Fibroblast of skin of scalp (primary cell): ENCODE measurements at regions not wholly inside any gene's neighbourhood (a gene's known extent, or its start where the extent isn't known, plus 50 kb on each side); places are given as distances from the start of the nearest gene placed in this dataset.
"Not testable (repeated sequence)": the region's sequence is repeated elsewhere in the genome, so short reads cannot be mapped to it uniquely, and the experiment has no call there.

Source experiments
- DNase-seq: peaks from one replicate; pipeline ENCODE4 v3.0.0-alpha.2; 2013

DNA sequence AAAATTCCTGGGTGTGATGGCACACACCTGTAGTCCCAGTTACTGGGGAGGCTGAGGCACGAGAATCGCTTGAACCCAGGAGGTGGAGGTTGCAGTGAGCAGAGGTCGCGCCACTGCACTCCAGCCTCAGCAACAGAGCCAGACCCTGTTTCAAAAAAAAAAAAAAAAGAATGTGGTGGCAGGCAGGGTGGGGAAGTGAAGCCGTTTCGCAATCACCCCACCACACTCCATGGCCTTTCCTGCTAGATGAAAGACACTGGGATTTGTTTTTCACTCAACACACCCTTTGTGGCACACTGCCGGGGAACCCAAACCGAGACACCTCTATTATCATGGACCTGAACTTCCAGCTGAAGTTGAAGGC, 172.4 kb upstream of the IQSEC1 start:
- DNase-seq, result no peak

DNA sequence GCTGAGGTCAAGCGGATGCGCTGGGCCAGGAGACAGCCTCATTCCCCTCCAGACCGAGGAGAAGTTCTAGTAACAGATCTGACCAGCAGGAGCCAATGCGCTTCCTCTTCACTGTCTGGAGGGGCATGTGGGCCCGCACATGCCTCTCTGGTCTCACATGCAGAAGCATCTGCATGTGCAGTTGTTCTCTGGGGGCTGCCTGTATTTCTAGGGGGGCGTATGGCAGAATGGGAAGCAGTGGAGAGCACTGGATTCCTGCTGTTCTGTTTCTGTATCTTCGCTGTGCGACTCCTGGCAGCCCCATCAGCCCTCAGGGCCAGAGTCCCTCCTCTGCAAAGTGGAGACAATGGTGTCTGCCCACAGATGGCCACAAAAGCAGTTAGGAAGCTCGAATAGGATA, 170.4 kb upstream of the IQSEC1 start:
- DNase-seq, result no peak

DNA sequence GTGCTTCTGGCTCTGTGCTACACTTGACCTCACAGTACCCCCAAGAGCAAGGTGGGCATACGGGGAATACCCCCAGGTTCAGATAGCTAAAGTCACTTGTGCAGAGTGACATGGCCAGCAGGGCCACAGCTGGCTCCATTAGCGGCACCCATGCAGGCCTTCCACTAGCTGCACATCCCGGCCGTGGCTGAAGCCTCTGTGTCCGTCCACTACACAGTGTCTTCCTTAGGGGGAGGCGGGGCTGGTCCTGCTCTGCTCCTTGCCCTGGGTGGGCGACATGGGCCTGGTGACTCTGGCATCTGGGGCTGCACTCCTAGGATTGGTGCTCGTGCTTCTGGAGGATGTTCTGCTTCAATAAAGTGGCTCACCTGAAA, 169.1 kb upstream of the IQSEC1 start:
- no peak for DNase-seq

DNA sequence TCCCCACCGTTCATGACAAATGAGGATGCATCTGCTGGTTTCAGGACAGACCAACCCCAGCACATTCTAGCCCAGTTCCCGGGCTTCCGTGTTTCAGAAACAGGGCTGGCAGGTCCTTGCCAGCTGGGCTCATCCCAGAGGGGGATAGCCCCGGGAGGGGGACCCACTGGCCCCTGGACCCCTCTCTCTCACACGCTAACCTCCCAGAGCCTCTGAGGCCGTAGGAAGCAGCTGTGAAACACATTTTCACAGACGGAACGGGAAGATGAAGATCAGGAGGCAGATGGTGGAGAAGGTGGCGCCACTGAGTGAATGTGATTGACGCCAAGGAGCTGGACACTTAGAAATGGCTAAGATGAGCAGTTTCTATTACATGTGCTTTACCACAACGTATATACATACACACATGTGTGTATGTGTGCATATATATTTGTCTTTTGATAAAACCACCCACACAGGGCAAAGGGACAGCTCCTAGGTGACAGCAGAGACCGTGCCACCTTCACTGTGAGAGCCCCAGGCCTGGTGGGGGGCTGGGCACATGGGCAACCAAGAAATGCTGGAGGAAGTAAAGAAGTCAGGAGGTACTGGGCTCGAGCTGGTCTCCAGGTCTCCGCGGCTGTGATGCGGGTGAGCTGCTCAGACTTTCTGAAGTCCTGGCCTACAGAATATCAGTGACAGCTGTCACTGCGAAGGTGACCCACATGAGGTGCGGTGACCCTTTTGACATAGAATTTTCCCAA, 168.6 kb upstream of the IQSEC1 start:
- DNase-seq, result no peak

DNA sequence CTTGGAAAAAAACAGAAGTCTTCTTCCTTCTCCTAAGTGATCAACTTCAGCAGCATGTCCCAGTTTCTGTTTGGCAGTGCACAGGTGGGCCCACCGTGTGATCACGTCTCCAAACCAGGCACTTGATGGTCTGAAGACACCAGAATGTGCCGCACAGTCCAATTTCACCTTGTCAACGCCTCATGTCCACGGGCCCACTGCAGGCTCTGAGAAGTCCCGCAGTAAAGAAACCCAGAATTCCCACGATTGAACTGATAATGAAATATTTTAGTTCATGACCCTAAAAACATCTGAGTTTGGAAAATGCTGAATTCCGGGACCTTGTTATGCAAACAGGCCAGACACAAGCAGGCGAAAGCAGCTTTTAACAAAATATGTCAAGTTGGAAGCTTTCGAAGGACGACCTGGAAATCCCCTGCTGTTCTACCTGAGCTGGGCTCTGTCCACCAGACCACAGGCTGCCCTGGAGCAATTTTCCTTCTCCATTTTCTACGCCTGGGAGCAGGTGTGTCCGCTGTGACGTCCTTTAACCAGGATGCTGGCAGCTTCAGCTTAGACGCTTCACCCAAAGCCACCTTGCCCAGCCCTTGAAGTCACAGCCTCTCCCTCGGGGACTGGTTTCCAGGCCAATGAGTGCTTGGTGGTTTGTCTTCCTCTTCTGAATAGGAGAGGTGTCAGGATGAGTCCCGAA, 167.8 kb upstream of the IQSEC1 start:
- DNase-seq, result no peak

DNA sequence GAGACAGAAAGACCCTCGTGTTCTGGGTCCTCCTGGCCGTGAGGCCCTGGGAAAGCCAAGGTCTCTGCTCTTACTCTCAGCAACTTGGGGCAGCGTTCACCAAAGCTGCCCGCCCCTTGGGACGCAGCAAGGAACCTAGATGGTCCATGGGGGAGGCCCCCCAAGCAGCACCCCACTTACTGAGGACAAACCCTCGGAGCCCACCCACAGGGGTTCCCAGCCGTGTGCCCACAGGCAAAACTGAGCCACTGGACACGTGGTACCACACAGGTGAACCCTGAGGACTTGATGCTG, 166.2 kb upstream of the IQSEC1 start:
- DNase-seq, result no peak

DNA sequence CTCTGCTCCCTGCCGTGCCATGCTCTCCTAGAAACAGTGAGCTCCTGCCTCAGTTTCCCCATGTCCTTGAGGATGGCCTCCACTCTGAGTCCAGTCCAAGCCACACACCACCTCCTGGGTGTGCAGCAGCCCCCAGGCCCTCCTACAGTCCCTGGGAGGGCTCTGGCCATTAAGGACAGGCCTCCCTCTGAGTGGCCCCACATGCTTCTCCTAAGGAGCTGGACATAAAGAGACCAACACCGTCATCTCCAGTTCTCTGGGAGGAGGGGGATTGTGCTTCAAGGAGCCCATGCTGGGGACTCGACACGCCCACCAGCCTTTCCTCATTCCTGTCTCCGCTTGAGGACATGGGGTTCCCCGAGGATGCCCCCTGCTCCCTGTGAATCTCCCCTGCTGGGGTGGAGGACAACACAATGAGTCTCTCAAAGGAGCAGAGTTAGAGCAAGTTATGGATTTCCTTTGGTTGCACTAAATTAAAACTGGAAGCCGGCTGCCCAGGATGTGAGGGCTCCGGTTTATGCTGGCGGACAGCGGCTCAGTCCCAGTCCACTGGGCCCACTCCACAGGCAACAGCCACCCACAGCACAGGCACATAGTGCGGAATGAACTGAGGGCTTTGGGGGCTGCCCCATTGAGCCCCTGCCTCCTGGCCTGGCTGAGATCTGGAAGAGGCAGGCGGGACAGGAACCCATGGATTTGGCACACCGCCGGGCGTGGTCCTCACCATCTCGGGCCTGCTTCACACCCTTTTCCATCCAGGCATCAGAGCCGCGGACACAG, 165.6 kb upstream of the IQSEC1 start:
- DNase-seq, result no peak

DNA sequence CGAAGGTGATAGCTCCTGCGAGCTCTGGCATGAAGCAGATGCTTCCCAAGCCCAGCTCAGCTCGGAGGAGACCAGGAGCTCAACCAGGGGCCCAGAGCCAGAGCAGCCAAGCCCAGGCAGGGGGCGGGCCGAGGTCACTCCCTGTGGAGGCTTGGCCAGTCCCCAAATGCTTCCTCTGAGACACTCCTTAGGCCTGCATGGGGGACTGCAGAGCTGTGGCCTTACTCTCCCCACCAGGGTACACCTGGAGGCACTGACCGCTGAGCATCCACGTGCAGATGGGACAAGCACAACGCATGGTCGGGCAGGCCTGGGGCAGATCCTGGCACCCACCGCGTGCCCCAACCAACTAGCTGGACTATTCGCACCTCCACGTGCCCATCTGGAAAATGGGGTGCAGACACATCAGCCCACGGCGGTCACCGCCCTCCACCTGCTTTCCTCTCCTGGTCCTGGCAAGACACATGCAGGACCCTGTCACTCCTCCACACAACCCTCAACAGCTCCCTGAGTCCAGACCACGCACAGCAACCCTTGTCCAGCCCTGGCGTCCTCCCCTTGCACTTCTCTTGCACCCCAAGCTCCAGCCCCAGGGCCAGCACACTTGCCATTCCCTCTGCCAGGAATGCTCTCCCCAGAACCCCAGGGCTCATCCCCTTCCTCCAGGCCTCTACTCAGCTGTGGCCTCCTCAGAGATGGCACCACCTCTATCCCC, 164.7 kb upstream of the IQSEC1 start:
- no peak for DNase-seq

DNA sequence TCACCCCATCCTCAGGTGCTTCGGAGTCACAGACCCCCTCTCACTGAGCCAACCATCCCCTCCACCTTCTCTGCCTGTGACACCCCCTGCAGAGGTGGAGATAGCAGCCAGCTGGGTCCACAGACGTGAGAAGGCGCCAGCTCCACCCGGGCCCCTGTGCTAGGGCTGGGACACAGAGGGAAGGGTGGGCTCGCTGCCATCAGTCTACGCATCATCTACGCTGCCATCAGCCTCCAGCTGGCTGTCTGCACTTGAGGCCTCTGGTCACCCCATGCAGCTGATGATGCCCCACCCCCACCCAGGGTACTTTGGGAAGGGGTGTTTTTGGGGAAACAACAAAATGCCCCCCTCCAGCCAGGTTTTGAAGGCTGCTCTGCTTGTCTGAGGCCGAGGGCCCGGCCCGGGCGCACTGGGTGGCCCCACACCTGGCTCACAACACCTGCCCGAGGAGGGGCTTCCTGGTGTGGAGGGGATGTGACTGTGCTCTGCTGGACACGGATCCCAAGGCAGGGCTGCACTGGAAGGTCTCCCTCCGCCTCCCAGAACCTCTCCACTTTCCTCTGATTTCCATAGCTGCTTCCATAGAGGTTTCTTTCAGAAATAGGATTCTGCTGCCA, 163.4 kb upstream of the IQSEC1 start:
- DNase-seq, result no peak

DNA sequence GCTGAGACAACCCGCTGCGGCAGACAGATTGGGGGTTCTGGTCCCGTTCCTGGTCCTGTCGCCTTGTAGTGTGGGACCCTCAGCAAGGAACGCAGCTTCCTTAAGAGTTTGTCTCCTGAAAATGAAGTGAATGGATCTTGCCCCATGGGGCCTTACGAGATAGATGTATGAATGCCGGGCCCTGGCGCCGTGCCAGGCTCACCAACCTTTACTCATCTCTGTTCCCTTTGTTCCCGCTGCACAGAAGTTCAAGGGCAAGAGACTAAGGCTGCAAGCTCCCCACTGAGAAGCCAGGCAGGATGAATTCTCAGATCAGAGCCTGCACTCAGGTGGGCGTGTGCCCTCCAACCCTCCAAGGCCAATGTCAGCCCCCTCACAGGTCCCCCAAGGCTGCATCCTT, 162.7 kb upstream of the IQSEC1 start:
- DNase-seq, result no peak

DNA sequence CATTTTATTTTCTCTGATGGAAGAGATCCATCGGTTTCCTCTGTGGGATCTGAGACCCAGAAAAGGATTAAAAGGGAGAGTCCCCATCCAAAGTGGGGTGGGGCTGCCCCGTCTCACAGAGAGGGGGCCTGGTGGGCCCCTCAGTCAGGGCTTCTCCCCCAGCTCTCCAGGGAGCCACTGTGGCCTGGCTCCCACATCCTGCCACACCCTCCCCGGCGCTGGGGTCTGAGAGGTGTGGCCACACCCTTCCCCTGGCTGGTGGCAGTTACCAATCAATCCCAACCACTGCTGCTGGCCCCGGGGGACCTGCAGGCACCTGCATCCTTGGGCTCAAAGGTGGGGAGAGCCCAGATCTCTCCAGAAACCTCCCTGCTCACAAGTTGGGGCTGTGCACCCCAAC, 161.8 kb upstream of the IQSEC1 start:
- DNase-seq, result no peak

DNA sequence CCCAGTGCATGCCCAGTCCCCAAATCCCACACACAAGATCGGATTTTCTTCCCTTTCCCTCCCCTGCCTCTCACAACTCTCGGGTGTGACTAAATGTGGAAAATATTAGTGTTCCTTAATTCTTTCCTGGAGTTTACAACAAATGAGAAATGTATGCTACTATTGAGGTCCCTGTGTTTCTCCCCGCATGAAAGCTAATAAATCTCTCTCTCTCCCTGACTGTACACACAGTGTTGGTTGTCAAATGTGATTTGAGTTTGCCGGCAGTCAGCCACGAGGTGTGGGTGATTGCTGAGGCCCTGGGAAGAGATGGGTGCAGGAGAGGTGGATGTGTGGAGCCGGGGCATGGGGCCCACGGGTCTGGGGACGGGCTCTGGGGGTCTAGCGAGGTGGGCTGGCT, 161.4 kb upstream of the IQSEC1 start:
- no peak for DNase-seq

DNA sequence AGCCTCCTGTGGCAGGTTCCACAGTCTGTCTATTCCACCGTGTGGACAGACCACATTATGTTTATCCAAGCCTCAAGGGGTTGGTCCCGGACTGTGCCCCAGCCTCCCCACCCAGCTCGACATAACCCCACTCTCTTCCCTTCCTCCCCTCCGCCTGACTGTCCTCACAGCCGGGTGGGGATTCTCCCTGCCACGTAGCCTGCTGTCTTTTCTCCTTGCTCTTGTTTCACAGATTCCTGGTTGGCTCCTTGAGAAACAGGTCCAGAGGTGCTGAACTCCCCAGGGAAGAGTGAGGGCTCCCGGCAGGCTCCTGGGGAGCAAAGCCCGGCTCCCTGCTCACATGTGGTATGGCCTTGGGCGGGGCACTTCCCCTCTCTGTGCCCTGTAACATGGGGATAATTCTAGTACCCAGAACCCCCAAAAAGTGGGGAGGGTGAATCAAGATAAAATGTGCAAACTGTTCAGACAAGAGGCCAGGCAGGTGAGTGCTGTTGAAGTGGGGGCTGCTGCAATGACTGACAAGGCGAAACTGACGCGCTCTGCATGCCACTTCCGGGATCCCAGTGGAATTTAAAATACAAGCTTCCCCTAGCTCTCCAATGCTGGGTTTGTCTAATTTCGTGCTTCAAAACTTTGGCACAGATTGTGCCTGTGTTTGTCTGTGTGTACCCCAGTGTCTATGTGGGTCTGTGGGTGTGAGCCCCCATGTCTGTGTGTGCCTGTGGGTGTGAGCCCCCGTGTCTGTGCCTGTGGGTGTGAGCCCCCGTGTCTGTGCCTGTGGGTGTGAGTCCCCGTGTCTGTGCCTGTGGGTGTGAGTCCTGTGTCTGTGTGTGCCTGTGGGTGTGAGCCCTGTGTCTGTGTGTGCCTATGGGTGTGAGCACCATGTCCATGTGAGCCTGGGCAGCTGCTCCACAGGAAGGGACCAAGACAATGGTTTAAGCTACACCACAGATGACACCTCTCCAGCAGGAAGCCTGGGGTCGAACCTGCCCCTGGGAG, 160.6 kb upstream of the IQSEC1 start:
- no peak for DNase-seq

DNA sequence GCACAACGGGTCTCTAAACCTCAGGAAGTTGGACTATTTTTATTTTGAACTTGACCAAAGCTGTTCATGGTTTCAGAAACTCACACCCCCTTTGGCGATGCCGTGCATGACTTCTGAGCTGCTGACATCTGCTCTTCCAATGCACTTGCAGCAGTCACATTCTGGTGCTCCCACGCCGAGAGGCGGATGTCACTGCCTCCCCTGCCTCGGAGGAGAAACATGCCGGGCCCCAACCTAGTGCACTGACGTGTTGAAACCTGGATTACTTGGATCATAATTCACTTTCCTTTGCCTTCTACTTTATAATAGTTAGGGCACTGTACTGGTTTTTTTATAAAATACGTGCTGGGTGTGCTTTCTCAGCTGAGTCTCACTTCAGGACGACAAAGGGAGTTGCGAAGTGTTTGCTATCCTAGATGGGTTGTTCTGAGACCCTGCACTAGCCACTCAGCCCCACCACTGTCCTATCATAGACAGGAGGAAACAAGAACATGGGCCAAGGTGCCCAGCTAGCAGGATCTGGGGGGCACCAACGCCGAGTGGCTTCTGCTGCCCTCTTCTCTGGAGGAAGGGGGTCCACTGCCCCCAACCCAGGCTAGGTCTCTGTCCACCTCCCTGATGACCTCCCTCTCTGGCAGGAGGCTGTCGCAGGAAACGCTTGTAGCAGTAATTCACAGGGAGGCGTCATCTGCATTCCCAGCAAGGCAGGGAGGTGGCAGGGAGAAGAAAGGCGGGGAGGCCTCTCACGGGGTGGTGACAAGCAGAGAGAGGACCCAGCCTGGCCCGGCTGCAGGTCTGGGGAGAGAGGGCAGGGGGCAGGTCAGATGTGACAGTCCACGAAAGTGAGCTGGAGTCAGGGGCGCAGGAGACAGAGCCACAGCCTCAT, 158.8 kb upstream of the IQSEC1 start:
- DNase-seq, result no peak

DNA sequence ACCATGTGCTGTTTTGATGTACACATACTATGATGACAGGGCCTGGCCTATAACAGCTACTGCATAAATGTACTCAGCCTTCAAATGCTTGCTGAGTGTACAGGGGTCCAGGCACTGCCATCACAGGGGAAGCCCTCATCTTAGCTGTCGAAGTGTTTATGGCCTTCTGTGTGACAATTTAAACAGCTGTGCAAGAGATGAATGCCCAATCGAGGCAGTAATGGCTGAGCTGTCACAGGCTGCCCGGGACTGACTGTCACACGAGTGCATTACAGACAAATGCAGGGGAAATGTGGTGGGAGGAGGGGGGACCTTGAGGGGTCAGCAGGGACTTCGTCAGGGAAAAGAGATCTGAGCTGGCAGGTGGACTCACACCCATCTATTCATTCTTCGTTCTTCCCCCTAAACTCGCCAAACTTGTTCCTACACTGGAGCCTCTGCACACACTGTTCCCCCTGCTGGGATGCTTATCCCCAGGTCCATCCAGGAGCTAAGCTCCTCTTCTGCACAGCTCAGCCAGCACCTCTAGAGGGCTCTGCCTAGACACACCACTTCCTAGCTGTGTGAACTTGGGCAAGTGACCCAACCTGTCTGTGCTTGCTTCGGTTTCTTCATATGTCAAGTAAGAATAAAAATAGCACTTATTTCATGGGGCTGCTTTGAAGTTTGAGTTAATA, 156.2 kb upstream of the IQSEC1 start:
- peak; percentile 22 for DNase-seq

DNA sequence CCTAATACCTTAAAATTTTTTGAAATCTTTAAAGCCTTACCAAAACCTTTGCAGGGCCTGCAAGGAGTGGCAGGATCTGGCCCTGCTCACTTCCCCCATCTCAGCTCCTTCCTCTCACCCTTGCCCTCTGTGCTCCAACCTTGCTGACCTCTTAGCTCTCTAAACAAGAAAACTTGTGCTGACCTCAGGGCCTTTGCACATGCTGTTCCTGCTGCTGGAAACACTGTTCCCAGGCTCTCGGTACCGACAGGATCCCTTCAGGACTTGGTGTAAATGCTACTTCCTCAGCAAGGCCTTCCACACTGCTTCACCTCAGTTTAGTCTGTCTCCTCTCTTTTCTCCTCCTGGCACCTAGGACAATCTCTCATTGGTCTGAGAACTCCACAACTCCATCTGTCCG, 155.4 kb upstream of the IQSEC1 start:
- DNase-seq, result no peak

DNA sequence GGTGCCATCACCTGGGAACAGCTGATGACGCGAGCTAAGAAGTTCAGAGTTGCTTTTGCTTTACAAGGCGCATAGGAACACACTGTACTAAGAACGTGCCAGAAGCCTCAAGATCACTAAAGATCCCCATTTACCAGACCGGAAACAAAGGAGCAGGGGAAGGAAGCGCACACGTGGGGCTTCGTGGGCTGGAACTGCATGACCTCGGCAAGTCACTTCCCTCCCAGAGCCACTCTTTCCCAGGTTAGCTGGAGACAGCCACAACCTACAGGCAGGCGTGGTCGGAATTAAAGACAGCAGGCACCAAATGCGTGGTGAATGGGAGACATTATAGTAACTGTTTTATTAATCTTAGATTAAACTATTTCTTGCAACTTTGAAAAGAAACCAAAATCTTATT, 154.9 kb upstream of the IQSEC1 start:
- DNase-seq, result not testable (repeated sequence)

DNA sequence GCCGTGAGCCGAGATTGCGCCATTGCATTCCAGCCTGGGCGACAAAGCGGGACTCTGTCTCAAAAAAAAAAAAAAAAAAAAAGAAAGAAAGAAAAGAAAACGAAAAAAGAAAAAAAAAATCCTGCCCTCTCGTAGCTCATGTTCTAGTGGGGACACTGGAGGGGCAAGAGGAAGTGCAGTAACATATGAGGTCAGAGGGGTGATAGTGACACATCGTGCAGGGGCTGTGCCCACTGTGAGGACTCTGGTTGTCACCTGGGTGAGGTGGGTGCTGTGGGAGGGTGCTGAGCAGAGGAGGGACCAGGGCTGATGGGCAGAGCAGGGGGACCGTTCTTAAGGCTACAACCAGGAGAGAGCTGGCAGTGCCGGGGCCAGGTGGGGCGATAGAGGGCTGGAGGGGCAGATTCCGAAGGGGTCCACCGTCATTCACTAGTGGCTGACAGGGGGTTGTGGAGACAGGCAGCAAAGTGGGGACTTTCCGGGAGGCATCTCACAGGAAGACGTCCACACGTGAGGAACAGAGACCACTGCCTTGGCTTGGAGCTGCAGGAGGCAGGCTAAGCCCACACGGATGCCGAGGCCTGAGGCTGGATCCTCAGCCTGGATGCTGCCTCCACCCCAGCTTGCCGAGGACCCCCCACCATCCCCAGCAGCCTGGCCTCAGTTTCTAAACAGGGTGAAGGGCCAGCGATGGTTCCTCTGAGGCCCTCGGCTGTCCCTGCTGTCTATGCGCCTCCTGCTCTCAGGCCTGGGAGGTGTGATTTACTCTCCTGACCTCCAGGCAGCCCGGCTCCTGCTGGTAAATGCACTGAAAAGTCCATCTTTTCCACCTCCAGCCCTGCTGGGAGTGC, 154.3 kb upstream of the IQSEC1 start:
- no peak for DNase-seq

DNA sequence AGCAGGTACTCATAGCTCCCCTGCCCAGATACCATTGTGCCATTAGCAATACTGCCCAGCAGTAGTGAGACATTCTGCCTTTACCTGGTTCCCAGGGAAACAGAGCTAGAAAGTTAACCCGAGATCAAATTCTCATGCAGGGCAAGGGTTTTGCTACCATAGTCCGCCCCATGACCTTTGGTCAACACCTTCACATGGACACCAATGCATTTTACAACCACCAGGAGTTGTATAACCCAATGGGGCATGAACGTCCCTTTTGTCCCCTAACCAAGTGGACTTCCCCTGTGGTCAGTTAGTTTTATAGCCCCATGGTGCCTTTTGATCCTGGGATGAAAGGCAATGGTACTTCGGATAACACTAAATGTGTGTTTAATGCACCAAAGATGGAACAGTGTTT, 151.7 kb upstream of the IQSEC1 start:
- DNase-seq, result no peak
